NCI-H524 (cell line): ENCODE measurements at regions not wholly inside any gene's neighbourhood (a gene's known extent, or its start where the extent isn't known, plus 50 kb on each side); places are given as distances from the start of the nearest gene placed in this dataset.

ENCODE experiments used
- DNase-seq, 2 experiments: peaks; one replicate each; lab custom pipeline; 2025; lab: John Stamatoyannopoulos, UW

- DNase-seq: no peak
Measured at GRCh38 chr7:20267482-20267881, 50.3 kb upstream of the MACC1 start.

DNA sequence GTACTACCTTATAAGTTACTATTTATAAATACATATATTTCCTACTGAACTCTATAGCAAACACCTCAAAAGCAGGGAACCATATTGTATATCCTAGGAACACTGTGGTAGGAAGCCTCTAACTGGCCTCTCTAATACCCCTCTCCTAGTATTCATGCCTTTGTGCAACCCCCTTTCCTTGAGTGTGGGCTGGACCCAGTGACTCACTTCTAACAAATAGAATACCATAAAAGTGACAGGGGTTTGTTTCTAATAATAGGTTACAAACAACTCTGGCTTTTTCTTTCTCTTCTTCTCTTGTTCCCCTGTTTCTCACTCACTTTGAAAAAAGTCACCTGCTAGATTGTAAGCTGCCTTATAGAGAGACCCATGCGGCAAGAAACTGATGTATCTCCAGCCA lies 51.6 kb upstream of the MACC1 start:
- no peak for DNase-seq

GRCh38 chr7:20269726-20270125 lies 52.5 kb upstream of the MACC1 start:
- no peak for DNase-seq

DNA sequence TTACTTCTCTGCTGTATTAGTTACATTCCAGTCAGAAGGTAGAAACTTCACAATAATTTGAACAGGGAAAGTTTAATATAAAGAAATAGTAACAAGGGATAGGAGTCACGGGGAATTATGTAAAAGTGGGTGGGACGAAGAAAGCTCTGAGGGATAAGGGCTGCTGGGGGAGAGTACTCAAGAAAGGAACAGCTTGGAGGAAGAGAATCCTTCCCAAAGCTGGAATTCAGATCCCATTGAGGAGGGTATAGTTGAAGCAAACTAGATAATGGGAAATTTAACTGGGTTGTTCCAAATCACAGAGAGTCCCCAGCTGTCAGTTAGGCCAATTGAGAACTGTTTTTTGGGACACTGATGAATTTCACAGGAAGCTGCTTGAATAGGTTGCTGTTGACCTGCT lies 53.2 kb upstream of the MACC1 start:
- DNase-seq: peak; percentile 2 to 71

DNA sequence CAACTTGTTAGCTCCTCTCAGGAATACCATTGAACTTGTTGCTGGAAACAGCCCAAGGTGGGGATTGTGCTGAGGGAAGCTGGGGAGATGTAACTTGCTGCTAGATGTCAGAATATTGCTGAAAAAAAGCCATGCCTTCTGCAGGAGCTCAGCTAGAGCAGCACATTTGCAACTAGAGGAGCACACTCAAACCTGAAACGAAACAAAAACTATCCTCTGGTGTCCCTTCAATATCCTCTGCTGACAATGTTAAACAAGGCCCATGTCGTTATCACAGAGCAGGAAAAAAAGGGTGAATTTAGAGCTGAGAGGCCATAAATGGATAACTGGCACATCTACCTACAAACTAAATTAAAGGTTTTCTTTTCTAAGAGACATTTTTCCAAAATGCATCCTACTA lies 53.7 kb upstream of the MACC1 start:
- no peak for DNase-seq

- no peak for DNase-seq
Measured at GRCh38 chr7:20275637-20276036, 55.1 kb upstream of the ITGB8 start.

DNA sequence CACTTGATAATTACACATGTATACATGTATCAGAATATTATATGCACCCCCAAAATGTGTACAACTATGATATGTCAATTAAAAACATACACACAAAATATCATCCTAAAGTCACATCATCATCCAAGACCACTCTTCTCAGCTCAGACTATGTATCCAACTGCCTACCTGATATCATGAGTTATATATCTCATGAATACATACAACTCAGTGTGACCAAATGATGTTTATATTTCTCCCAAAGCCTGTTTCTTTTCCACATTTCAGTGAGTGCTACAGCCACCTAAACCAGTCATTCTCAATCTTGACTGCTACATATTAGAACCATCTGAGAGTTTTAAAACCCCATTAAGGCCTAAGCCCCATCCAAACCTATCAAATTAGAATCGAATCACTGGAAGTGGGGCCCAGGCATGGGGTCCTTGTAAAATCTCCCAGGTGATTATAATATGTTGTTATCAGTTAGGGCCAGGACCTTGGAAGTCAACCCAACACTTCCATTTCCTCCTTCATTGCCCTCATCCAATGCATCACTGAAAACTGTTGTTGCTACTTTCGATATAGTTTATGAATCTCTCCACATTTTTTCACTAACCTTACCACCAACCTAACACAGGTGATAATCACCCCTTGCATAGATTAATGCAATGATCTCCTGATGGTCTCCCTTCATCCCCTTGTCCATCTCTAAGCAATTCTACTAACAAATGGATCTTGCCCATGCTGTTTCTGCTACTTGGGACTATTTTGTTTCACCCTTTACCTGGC lies 53.8 kb upstream of the ITGB8 start:
- no peak for DNase-seq

DNA sequence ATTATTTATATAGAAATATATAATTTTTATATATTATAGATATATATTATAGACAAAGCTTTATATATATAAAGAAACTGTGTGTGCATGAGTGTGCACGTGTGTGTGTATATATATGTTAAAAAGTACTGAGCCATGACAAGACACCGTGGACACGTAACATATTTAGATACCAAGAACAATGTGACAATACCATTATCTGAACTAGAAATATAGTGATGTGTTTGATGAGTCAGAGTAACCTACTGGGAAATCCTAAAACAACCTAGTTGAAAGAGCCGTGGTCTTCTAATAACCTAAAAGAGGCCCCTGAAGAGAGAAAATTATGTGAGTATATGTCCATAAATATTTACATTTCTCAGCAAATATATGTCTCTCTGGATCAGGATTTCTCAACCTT lies 50.7 kb upstream of the ITGB8 start:
- DNase-seq: no peak

GRCh38 chr7:20280475-20281351 lies 50.0 kb upstream of the ITGB8 start:
- DNase-seq: peak in 1 of 2 experiments; percentile 59
